Keratinocyte (primary cell): ENCODE measurements at regions not wholly inside any gene's neighbourhood (a gene's known extent, or its start where the extent isn't known, plus 50 kb on each side); places are given as distances from the start of the nearest gene placed in this dataset.
A peak's percentile ranks its signal among the peaks of the same experiment; 100 is the strongest.

ENCODE experiments used
- DNase-seq: peaks from one replicate; pipeline ENCODE4 v3.0.0-alpha.2; 2011; ENCODE audit warnings: low read depth, missing footprints, low spot score
- FAIRE-seq: peaks from 2 replicates; lab custom pipeline; 2011; peaks lifted over from hg19 to GRCh38; lab: Jason Lieb, UNC
- H2AFZ ChIP-seq: 2 replicates; pipeline ENCODE4 v1.6.0; 2012; ENCODE audit warnings: low read length, control low read depth, inconsistent platforms; ENCODE audit not compliant: control insufficient read depth
- H3K27ac ChIP-seq: 2 replicates; pipeline ENCODE4 v1.5.1; 2011; ENCODE audit warnings: low read length; ENCODE audit not compliant: control insufficient read depth, insufficient read depth
- H3K27me3 ChIP-seq: 3 replicates; pipeline ENCODE4 v1.6.0; 2011; ENCODE audit warnings: low read length; ENCODE audit not compliant: control insufficient read depth, insufficient read depth; ENCODE audit errors: extremely low read depth
- H3K36me3 ChIP-seq, 2 experiments: 2 replicates in 1 of 2; 3 replicates in 1 of 2; pipeline ENCODE4 v1.5.1; 2011; ENCODE audit warnings: low read length in 2 of 2, mild to moderate bottlenecking in 1 of 2; ENCODE audit not compliant: control insufficient read depth in 2 of 2, insufficient read depth in 2 of 2; ENCODE audit errors: extremely low read depth in 1 of 2
- H3K4me1 ChIP-seq: 3 replicates; pipeline ENCODE4 v1.5.1; 2011; ENCODE audit warnings: low read length; ENCODE audit not compliant: control insufficient read depth, insufficient read depth; ENCODE audit errors: extremely low read depth
- H3K4me2 ChIP-seq: 3 replicates; pipeline ENCODE4 v1.6.0; 2011; ENCODE audit warnings: low read depth, low read length; ENCODE audit not compliant: control insufficient read depth, insufficient read depth; ENCODE audit errors: extremely low read depth
- H3K4me3 ChIP-seq, 3 experiments: fragments of 200-600 bp in 1 of 3; sonication (generic) in 1 of 3; 2 replicates in 2 of 3; 3 replicates in 1 of 3; pipeline ENCODE4 v1.5.1; 2011 to 2016; ENCODE audit warnings: low read length in 3 of 3, mild to moderate bottlenecking in 3 of 3, control low read depth in 2 of 3, inconsistent platforms in 1 of 3, low read depth in 1 of 3, mixed read lengths in 1 of 3, mixed run types in 1 of 3, moderate library complexity in 1 of 3; ENCODE audit not compliant: control insufficient read depth in 2 of 3, insufficient read depth in 2 of 3; ENCODE audit errors: extremely low read depth in 1 of 3
- H3K79me2 ChIP-seq: 2 replicates; pipeline ENCODE4 v1.6.0; 2012; ENCODE audit warnings: low read length; ENCODE audit not compliant: control insufficient read depth, insufficient read depth
- H3K9ac ChIP-seq: 3 replicates; pipeline ENCODE4 v1.6.0; 2011; ENCODE audit warnings: low read length; ENCODE audit not compliant: control insufficient read depth, insufficient read depth; ENCODE audit errors: extremely low read depth
- H3K9me1 ChIP-seq: 3 replicates; pipeline ENCODE4 v1.6.0; 2011; ENCODE audit warnings: low read length; ENCODE audit not compliant: control insufficient read depth, insufficient read depth; ENCODE audit errors: extremely low read depth
- H3K9me3 ChIP-seq: 2 replicates; pipeline ENCODE4 v1.5.1; 2012; ENCODE audit warnings: low read depth, low read length; ENCODE audit not compliant: control insufficient read depth
- H4K20me1 ChIP-seq: 3 replicates; pipeline ENCODE4 v1.6.0; 2011; ENCODE audit warnings: low read length; ENCODE audit not compliant: control insufficient read depth, insufficient read depth; ENCODE audit errors: extremely low read depth
- EZH2 ChIP-seq: IDR thresholded peaks from one replicate; pipeline ENCODE4 v1.6.1; 2012; ENCODE audit warnings: inconsistent platforms, mild to moderate bottlenecking, low read length, moderate library complexity
- dilution Hi-C: fragments of 300-500 bp; cut with MboI; formaldehyde crosslinking; loops from one replicate; pipeline ENCODE4 v1.7.0; 2020; ENCODE audit warnings: low sequenced_read_pairs; ENCODE audit not compliant: extremely low pct_ligation_motif_present
- TF ChIP-seq, protein P1 (sequence below), 3 experiments: IDR thresholded peaks in 1 of 3; conservative IDR thresholded peaks in 1 of 3; optimal IDR thresholded peaks in 1 of 3; 2 replicates in 2 of 3; 3 replicates in 1 of 3; pipeline versions ENCODE3 to v1.5.1; 2011; ENCODE audit warnings: low read length in 3 of 3, mild to moderate bottlenecking in 3 of 3, moderate library complexity in 2 of 3, control low read depth in 1 of 3, inconsistent platforms in 1 of 3; ENCODE audit not compliant: insufficient read depth in 2 of 3; ENCODE audit errors: extremely low read depth in 1 of 3

GRCh38 chr3:177924261-177924660 is 612.0 kb upstream of the KCNMB2 start:
- H3K4me3 ChIP-seq = no peak overlapping the region
- H3K27ac ChIP-seq = no peak overlapping the region
- H3K79me2 ChIP-seq = no peaks in the 10 kb centered on the region
- H3K9ac ChIP-seq = no peak overlapping the region
- H3K4me1 ChIP-seq = no peaks in the 10 kb centered on the region
- FAIRE-seq (no peak), DNase-seq (no peak)
- H3K4me2 ChIP-seq = no peak overlapping the region
- no peaks in the 10 kb centered on the region for H3K9me1 ChIP-seq
- H3K27me3 ChIP-seq = no peaks in the 10 kb centered on the region
- no peaks in the 10 kb centered on the region for H3K9me3 ChIP-seq
- no peaks in the 10 kb centered on the region for H4K20me1 ChIP-seq
- H2AFZ ChIP-seq = no peak overlapping the region
- dilution Hi-C loops = no loop called here
- no peaks in the 10 kb centered on the region for H3K36me3 ChIP-seq
- TF ChIP-seq EZH2 = no peak
- TF ChIP-seq, protein P1, sequence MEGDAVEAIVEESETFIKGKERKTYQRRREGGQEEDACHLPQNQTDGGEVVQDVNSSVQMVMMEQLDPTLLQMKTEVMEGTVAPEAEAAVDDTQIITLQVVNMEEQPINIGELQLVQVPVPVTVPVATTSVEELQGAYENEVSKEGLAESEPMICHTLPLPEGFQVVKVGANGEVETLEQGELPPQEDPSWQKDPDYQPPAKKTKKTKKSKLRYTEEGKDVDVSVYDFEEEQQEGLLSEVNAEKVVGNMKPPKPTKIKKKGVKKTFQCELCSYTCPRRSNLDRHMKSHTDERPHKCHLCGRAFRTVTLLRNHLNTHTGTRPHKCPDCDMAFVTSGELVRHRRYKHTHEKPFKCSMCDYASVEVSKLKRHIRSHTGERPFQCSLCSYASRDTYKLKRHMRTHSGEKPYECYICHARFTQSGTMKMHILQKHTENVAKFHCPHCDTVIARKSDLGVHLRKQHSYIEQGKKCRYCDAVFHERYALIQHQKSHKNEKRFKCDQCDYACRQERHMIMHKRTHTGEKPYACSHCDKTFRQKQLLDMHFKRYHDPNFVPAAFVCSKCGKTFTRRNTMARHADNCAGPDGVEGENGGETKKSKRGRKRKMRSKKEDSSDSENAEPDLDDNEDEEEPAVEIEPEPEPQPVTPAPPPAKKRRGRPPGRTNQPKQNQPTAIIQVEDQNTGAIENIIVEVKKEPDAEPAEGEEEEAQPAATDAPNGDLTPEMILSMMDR (optimal IDR thresholded peaks at IDR 0.05 in 1 of 3, IDR thresholded peaks at IDR 0.05 in 1 of 3, conservative IDR thresholded peaks at IDR 0.05 in 1 of 3; ENCODE audit: extremely low read depth in 1 of 3, insufficient read depth in 2 of 3, low read length in 3 of 3) = no peak

DNA sequence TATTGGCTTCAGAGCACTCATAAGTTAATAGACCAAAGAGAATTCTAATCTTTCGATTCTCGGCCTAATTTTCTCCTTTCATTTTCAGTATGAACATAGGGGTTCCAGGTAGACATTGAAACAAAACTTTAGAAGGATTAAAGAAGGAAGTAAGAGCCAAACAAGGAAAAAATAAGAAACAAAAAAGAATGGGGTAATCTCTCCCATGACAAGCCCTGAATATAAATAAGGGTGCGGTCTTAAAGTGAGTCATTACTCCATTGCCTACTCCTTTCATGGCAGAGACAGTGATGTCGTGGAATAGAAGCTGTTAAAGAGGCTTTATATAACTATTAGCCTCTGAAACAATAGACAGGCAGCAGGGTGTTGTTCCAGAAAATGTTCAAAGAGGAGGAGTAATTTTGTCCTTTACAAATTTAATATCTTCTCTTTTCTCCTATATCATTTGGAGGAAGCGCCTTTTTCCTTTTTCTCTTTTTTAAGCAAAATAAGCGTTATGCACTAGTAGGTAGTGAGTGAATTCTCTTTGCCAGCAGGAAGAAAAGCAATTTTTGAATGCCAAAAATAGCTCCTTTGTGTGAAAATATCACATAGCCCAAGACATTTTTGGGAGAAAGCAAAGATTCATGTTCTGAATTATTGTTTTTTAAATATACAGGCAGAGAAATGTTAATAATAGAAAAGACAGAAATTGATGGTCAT is 607.9 kb upstream of the KCNMB2 start:
- no peaks in the 10 kb centered on the region for H3K9me1 ChIP-seq
- FAIRE-seq (peak; percentile 56), DNase-seq (no peak)
- H3K27me3 ChIP-seq = no peaks in the 10 kb centered on the region
- no peak overlapping the region for H3K4me2 ChIP-seq
- H2AFZ ChIP-seq = no peak overlapping the region
- dilution Hi-C loops = no loop called here
- no peak for TF ChIP-seq EZH2
- TF ChIP-seq, protein P1 (optimal IDR thresholded peaks at IDR 0.05 in 1 of 3, IDR thresholded peaks at IDR 0.05 in 1 of 3, conservative IDR thresholded peaks at IDR 0.05 in 1 of 3; ENCODE audit: extremely low read depth in 1 of 3, insufficient read depth in 2 of 3, low read length in 3 of 3) = no peak
- H3K4me1 ChIP-seq = no peaks in the 10 kb centered on the region
- H3K36me3 ChIP-seq = no peaks in the 10 kb centered on the region
- no peak overlapping the region for H3K4me3 ChIP-seq
- no peaks in the 10 kb centered on the region for H3K79me2 ChIP-seq
- no peaks in the 10 kb centered on the region for H3K9me3 ChIP-seq
- H3K27ac ChIP-seq = no peak overlapping the region
- no peaks in the 10 kb centered on the region for H4K20me1 ChIP-seq
- no peak overlapping the region for H3K9ac ChIP-seq
